GM18498 (cell line): ENCODE measurements at regions not wholly inside any gene's neighbourhood (a gene's known extent, or its start where the extent isn't known, plus 50 kb on each side); places are given as distances from the start of the nearest gene placed in this dataset.

Experiments used
- ATAC-seq: cut with Tn5 transposase; IDR thresholded peaks from one replicate; pipeline ENCODE4 v1.9.1; 2021; ENCODE audit warnings: mild to moderate bottlenecking, moderate library complexity; ENCODE audit not compliant: unreplicated experiment

DNA sequence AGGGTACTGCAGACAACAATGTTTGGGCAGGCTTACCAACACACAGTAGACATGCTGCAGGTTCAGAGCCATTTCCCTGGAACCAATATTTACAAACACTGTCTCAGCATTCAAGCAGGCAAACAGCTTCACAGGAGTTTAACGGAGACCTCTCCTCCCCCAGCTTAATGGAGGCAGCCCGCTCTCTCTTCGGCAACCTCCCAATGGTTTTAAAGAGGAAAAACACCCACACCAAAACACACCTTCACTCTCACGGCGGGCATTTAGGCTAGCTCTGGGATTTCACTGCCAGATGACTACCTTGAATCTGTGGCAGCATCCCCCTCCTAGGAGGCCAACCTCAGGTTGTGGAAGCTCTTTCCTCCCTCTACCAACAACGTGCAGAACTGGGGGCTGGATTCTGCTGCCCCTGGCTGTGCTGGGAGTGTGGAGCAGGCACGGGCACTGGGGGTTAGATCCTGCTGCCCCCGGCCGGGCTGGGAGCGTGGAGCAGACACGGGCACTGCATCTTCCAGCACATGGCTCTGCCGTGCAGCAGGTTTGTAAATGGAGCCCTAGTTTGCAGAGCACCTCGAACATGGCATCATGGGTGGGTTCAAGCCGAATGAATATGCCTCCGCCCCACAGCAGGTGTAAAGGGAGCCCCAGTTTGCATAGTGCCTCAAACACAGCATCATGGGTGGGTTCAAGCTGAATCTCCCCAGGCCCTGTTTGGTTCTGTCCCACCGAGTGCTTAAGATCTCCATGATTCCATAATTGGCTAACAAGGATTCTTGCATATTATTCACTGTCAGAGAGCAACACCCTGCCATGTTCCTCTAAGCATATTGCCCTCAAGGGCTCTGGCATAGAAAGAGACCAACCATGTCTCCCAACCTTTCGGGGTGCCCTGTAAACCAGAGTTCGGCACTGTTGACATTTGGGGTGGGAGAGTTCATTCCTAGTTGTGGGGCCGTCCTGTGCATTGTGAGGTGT, 86.4 kb downstream of the RBFOX3 start:
- no peak for ATAC-seq

DNA sequence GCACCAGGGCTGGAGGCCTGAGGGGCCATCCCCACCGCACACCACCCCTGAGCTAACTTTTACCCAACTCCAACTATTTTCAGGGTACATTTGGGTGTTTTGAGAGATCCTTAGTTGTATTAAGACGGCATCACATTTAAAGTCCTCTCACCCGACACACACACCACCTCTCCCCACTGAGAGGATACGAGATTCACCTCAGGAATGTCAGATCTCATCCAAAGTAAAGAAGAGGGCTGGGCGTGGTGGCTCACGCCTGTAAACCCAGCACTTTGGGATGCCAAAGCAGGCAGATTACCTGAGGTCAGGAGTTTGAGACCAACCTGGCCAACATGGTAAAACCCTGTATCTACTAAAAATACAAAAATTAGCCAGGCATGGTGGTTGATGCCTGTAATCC, 88.4 kb downstream of the RBFOX3 start:
- ATAC-seq: no peak

- ATAC-seq: no peak
These were observed 89.6 kb downstream of the RBFOX3 start for GRCh38 chr17:79521225-79521624.

DNA sequence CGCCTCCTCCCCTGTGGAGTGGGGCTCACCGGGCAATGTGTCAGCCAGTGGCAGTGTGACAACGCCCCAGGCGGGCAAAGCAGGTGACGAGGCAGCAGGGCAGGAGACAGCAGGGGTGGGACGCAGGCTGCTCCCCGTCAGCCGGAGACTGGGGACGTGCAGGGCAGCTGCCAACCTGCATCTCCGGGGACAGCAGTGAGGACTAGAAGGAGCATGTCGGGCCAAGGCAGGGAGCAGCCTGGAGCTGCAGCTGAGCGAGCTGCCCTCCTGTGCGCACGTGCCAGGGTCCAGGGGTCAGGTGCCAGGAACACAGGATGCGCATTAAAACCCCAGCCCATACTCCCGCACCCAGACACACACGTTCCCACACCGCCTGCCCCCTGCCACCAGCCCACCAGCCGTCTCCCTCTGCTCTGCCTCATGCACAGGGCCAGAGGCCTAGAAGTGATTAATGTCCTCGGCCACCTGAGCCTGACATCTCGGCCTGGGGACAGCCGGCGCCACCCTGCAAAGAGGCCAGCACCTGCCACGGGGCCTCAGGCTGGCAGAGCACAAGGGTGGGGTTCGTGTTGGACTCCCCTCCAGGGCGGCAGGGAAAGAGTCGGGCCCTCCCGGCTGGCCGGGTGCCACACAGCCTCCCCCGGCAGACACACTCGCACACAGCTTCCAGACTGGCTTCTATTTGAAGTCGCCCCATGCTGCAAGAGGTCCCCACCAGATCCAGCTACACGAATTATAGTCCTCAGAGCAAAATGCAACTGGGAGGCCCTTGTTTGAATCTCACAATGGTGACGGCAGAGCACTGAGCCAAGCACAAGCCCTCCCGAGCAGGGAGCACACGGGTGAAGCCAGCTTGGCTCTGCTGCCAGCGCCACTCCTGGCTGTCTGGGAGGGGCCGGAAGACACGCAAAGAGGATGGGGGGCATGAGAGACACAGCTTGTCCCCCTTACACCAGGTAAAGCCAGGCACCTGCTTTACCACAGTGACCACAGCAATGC, 90.4 kb downstream of the RBFOX3 start:
- ATAC-seq: no peak

DNA sequence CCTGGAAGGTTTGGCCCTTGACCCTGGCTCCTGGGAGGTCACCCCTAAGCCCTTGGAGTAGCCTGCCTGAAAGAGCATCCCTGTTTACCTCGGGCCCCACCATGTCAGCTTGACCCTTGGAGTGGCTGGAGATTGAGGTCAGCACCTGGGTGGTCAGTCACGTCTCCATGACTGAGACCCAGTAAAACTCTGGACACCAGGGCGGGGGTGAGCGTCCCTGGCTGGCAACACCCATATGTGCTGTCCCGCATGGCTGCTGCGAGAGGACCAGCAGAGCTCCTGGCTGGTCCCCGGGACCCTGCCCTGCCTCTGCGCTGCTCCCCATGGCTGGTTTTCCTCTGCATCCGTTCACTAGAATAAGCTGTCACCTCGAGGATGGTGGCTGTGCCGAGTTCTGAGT, 91.2 kb downstream of the RBFOX3 start:
- ATAC-seq: no peak

DNA sequence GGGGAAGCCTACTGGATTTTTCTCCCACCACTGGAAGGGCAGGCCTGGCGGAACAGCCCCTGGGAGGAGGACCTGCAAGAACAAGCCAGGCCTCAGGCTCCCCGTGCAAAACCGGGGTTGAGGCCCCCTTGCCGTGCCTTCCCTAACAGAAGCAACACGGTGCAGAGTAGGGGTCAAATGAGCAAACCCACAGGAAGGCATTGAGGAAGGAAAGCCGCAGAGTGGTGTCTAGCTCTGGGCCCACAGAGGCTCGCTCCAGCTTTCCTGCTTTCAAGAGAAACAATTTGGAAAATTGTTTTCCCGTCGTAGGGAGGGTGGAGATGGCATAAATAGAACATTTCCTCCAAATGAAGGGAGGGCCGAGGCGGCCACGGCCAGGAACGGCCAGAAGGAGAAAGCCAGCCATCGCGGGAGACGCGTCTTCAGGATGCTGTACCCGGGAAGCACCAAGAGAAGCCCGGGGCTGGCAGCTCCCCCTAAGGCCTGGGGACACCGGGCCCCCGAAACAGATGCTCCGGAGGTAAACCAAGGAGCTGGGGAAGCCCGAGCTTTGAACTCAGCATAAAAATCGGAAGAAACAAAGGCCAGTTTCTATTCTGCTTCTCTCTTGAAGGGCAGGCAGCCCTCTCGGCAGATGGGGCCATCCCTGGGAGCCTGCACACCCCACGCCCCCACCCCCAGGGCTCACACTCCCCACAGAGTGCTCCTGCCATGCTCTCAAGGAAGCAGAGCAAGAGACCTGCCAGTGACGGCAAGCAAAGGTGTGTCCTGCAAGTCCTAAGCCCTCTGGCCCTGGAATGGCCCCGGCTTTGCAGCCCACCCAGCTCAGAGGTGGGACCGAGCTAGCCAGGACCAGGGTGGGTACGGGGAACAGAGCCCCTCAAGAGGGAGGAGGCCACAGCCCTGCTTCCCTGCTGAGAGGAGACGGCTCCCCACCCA, 92.0 kb downstream of the RBFOX3 start:
- no peak for ATAC-seq

DNA sequence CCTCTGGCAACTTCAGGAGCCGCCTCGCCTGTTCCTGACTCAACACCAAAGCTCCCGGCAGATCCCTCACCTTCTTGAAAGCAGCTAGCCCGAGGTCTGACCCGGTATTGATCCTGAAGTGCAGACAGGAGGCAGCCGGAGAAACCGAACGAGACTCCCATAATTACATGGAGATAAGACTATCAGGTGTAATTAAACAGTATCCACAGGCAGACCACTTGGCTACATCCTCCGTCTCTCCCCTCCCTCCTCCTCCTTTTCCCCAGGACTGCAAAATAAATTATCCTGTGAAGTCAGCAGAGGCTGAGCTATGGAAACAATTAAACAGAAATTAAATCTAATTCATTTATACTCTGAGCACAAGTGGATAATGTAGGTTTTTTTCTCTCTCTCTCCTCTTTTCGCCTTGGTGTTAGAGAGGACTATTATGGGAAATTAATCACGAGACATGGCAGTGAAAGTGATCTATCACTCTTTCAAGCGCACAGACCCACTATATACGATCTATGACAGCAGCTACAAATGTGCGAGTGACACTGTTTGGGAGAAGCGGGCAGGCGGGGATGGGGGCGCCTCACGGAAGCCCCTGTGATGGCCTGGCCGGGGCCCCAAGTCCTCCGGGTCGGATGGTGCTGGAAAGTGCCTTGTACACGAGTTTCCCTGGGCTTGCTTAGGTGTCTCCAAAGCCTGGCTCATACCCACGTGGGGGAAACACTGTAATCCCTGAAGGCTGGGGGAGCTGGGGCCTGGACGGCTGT, 92.8 kb downstream of the RBFOX3 start:
- no peak for ATAC-seq

GRCh38 chr17:79515646-79516571, 94.9 kb downstream of the RBFOX3 start:
- ATAC-seq: no peak

DNA sequence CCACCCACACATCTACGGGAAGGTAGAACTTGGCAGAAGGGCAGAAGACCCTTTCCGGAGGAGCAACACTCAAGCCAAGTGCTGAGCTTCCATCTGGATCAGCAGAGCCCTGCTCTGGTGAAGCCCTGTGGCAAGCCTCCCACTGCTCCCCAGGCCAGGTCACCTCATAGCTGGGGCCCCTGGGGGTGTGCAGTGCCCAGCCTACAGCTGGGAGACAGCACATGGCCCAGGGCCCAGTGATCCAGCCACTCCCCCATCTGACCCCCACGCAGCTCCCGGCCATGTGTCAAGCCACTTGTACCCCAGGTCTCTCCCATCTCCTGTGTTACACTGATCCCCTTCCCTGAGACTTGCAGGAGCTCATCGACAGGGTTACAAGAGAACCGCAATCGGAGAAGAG, 95.7 kb downstream of the RBFOX3 start:
- ATAC-seq: no peak

DNA sequence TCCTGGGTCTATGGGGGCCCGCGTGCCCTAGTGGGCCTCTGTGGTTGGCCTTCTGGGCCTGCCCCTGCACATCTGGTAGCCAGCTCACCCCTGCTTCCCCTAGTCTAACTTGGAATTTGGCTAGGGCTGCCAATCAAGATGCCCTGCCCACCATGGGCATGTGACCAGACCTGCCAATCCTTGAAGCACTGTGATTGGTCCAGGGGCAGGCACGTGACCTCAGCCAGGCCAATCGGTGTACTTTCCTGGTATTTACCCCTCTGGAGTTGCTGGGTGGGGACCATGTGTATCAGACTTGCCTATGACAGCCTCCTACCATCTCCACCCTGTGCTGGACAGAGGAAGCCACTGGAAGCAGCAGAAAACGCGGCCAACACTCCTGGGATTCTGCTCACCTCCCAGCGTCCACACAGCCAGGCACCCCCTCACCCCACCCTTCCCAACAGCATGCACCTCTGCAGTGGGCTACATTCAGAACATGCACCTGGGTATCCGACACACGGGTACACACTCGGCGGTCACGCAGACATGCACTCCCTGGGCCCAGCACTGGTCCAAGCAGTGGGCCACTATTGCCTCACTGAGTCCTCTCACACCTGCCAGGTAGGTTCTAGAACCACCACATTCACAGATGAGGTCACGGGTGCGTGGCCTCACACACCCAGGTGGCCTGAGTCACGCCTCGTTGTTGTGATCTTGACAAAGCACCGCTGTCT, 96.9 kb downstream of the RBFOX3 start:
- ATAC-seq: no peak

DNA sequence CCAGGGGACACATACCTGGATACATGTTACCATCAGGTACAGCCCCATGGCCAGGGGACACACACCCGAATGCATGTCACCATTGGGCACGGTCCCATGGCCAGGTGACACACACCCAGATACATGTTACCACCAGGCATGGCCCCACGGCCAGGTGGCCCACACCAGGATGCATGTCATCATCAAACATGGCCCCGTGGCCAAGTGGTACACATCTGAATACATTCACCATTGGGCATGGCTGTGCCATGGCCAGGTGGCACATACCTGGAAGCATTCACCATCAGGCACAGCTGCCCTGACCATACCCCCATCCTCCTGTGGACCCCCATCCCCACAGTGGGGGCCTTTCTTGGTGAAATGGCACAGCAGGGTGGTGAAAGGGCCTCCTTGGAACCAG, 97.6 kb downstream of the RBFOX3 start:
- ATAC-seq: no peak

GRCh38 chr17:79511471-79511870, 99.4 kb downstream of the RBFOX3 start:
- ATAC-seq: no peak

GRCh38 chr17:79510071-79510470, 100.8 kb downstream of the RBFOX3 start:
- ATAC-seq: no peak

- no peak for ATAC-seq
These were observed 101.4 kb downstream of the RBFOX3 start for GRCh38 chr17:79509490-79509889.

DNA sequence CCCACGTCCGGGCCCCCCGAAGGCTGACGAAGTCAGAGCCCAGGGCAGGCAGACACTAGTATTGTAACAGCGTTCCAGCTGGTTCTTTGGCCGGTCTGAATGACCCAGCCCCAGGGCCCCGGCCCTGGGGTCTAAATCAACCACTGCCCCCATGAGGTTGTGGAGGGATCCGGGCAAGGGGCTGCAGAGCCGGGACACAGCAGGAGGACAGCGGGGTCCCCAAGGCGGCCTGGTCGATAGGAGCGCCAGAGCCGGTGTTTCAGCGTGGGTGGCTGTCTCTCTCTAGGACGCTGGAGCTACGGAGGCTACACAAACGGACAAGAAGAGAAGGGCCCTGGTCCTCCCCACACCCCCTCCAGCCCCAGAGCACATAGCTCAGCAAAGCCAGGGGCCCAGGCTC, 101.8 kb downstream of the RBFOX3 start:
- no peak for ATAC-seq

- ATAC-seq: no peak
These were observed 102.5 kb downstream of the RBFOX3 start for GRCh38 chr17:79508291-79508716.

DNA sequence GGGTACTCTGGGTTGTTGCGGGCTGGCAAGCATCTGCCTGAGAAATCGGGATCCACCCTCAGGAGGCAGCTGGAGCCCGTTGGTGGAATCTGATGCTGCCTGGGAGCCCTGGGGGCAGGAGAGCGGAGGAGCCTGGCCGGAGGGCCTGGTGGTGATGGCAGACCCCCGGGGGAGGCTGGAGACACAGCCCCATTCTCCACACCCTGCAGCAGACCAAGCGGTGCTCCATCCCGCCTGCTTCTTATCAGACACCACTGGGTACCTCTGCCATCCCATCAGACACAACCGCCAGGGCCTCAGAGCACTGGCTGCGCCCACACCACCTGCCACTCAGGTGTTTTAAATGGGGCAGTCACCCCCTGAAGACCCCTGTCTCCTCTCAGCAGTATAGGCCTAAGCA, 103.9 kb downstream of the RBFOX3 start:
- ATAC-seq: no peak
